HepG2 (cell line): ENCODE measurements at regions not wholly inside any gene's neighbourhood (a gene's known extent, or its start where the extent isn't known, plus 50 kb on each side); places are given as distances from the start of the nearest gene placed in this dataset.

Source experiments
- ATAC-seq: fragments of 200-7000 bp; cut with Tn5 transposase; 3 replicates; pipeline ENCODE4 v1.9.1; 2020; ENCODE audit warnings: mild to moderate bottlenecking, moderate library complexity
- BruUV-seq: library from RNA; stranded (reverse); fragments of 400-500 nt; replicated peaks from 2 replicates; lab custom pipeline; 2021; lab: Mats Ljungman, UMichigan
- CTCF ChIA-PET: fragments of 300-600 bp; formaldehyde crosslinking; extraction: SDS; loops from one replicate; lab custom pipeline; 2021; ENCODE audit warnings: low total read pairs, inconsistent platforms, low intra/inter-chr PET ratio; lab: Yijun Ruan, JAX
- POLR2A ChIA-PET: fragments of 350-600 bp; sonication (Branson Sonifier 250); formaldehyde crosslinking; loops from one replicate; lab custom pipeline; 2020; ENCODE audit warnings: antibody characterized with exemption, inconsistent platforms; lab: Yijun Ruan, JAX
- DNase-seq: peaks from one replicate; pipeline ENCODE4 v3.0.0-alpha.2; 2015; ENCODE audit warnings: low spot score
- FAIRE-seq: peaks from 3 replicates; lab custom pipeline; 2011; peaks lifted over from hg19 to GRCh38; lab: Jason Lieb, UNC
- H2AFZ ChIP-seq: one replicate; pipeline ENCODE4 v1.6.1; 2011; ENCODE audit warnings: low read length, inconsistent platforms
- H3K27ac ChIP-seq: fragments of 300-600 bp; 3 replicates; pipeline ENCODE4 v1.8.0; 2011; ENCODE audit warnings: mixed run types, mild to moderate bottlenecking, mixed read lengths, low read length, inconsistent platforms; ENCODE audit not compliant: insufficient read depth; ENCODE audit errors: extremely low read length
- H3K27me3 ChIP-seq, 2 experiments: fragments of 200-600 bp in 1 of 2; 2 replicates in 1 of 2; 3 replicates in 1 of 2; pipeline versions ENCODE4 v1.6.0 to v1.8.0; 2011; ENCODE audit warnings: low read length in 2 of 2, mild to moderate bottlenecking in 2 of 2, moderate library complexity in 2 of 2, inconsistent platforms in 1 of 2; ENCODE audit not compliant: insufficient read depth in 2 of 2, control insufficient read depth in 1 of 2
- H3K36me3 ChIP-seq, 2 experiments: fragments of 200-600 bp in 1 of 2; replicated peaks in 1 of 2; 2 replicates in 1 of 2; 3 replicates in 1 of 2; pipeline versions ENCODE4 v1.5.1 to v1.8.0; 2011; ENCODE audit warnings: low read length in 2 of 2, inconsistent platforms in 1 of 2; ENCODE audit not compliant: insufficient read depth in 2 of 2, control insufficient read depth in 1 of 2
- H3K4me1 ChIP-seq: 2 replicates; pipeline ENCODE4 v1.5.1; 2012; ENCODE audit warnings: low read length, inconsistent platforms; ENCODE audit not compliant: insufficient read depth
- H3K4me2 ChIP-seq: 2 replicates; pipeline ENCODE4 v1.6.0; 2011; ENCODE audit warnings: low read depth, low read length, inconsistent platforms
- H3K4me3 ChIP-seq, 3 experiments: fragments of 200-600 bp in 1 of 3; sonication (generic), shearing (Covaris generic) in 1 of 3; replicated peaks in 1 of 3; 2 replicates each; pipeline ENCODE4 v1.5.1; 2011 to 2016; ENCODE audit warnings: low read length in 3 of 3, inconsistent platforms in 2 of 3, low read depth in 2 of 3, mild to moderate bottlenecking in 2 of 3, control low read depth in 1 of 3, mixed read lengths in 1 of 3; ENCODE audit not compliant: insufficient read depth in 1 of 3
- H3K79me2 ChIP-seq: one replicate; pipeline ENCODE4 v1.6.1; 2011; ENCODE audit warnings: low read length, inconsistent platforms; ENCODE audit not compliant: insufficient read depth
- H3K9ac ChIP-seq: 2 replicates; pipeline ENCODE4 v1.6.0; 2011; ENCODE audit warnings: mild to moderate bottlenecking, low read depth, low read length, inconsistent platforms; ENCODE audit not compliant: insufficient read depth
- H3K9me3 ChIP-seq: 2 replicates; pipeline ENCODE4 v1.5.1; 2012; ENCODE audit warnings: mild to moderate bottlenecking, low read length
- H4K20me1 ChIP-seq: 2 replicates; pipeline ENCODE4 v1.6.0; 2011; ENCODE audit warnings: inconsistent platforms, mild to moderate bottlenecking, low read length, moderate library complexity; ENCODE audit not compliant: insufficient read depth
- GLI4 ChIP-seq: sonication (generic); formaldehyde crosslinking; IDR thresholded peaks from 2 replicates; pipeline ENCODE4 v1.5.1; 2020; ENCODE audit warnings: missing genetic modification reagents, mild to moderate bottlenecking, moderate library complexity, borderline replicate concordance
- MZF1 ChIP-seq: sonication (generic); formaldehyde crosslinking; IDR thresholded peaks from 2 replicates; pipeline ENCODE4 v1.8.1; 2023; ENCODE audit warnings: mild to moderate bottlenecking, missing genetic modification reagents, borderline replicate concordance
- RNF2 ChIP-seq: fragments of 450-650 bp; conservative IDR thresholded peaks from 2 replicates; pipeline ENCODE4 v1.6.1; 2016; ENCODE audit warnings: low read depth
- SKIL ChIP-seq: sonication (generic); formaldehyde crosslinking; IDR thresholded peaks from 2 replicates; pipeline ENCODE4 v1.8.0; 2022; ENCODE audit warnings: missing genetic modification reagents, mild to moderate bottlenecking, moderate library complexity, borderline replicate concordance
- WGBS: methylation state at CpG from one replicate; pipeline ENCODE4 v1.1.6; 2017; ENCODE audit warnings: low lambda C conversion rate; 5-methylcytosine and 5-hydroxymethylcytosine counted together
- in situ Hi-C: cut with HindIII; loops from 2 replicates; pipeline ENCODE4 v1.10.0; 2017; ENCODE audit warnings: low pct_unique_long_range_greater_than_20kb; ENCODE audit not compliant: extremely low pct_ligation_motif_present
- intact Hi-C: fragments of 100-400 bp; cut with micrococcal nuclease; formaldehyde crosslinking; loops from one replicate; pipeline ENCODE4 v1.10.0; 2022; ENCODE audit not compliant: unreplicated experiment
- TF ChIP-seq, protein P1 (sequence below): sonication (generic); formaldehyde crosslinking; IDR thresholded peaks from 2 replicates; pipeline ENCODE4 v1.5.0; 2020; ENCODE audit warnings: mild to moderate bottlenecking, missing genetic modification reagents, borderline replicate concordance

- ChIA-PET POLR2A (no interaction called here), CTCF (no interaction called here)
- no peak for DNase-seq
- Histone ChIP-seq H3K4me2 (no peak overlapping the region), H3K9ac (no peak overlapping the region), H2AFZ (no peak overlapping the region), H3K9me3 (no peaks in the 10 kb centered on the region), H3K79me2 (no peaks in the 10 kb centered on the region), H4K20me1 (no peaks in the 10 kb centered on the region), H3K27ac (no peak overlapping the region), H3K36me3 (no peaks in the 10 kb centered on the region), H3K4me3 (no peak overlapping the region), H3K27me3 (no peaks in the 10 kb centered on the region), H3K4me1 (no peaks in the 10 kb centered on the region)
- no peak for TF ChIP-seq MZF1 (CRISPR knock-in tag)
- no peak for TF ChIP-seq SKIL (CRISPR knock-in tag)
- no peak for TF ChIP-seq RNF2
- TF ChIP-seq GLI4 (CRISPR knock-in tag) = no peak
- no peak for ATAC-seq
- intact Hi-C loops (no loop called here), in situ Hi-C loops (no loop called here)
- 33% methylated on average over 1 of the region's 1 CpG for WGBS
- BruUV-seq = no TSS peak
- FAIRE-seq = no peak
Measured at GRCh38 chr5:118687100-118687499, 301.2 kb downstream of the DTWD2 start.

DNA sequence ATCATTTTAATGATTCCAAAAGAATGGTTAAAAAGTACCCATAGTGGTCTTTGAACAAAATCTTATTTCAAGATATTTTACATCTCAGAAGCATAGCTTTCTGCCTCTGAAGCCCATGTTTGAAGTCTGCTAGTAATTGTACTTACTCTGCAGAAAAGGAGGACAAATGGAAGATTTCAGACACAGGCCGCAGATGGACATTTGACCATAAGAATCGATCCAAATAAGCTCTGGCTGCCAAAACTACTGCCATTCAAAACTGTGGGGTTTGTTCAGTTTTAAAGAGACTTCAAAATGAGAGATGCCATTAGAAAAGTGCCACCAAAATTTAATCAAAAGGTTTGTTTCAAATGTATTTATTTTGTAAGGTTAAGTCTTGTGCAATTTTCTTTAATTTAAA is 306.7 kb downstream of the DTWD2 start:
- no peaks in the 10 kb centered on the region for H4K20me1 ChIP-seq
- intact Hi-C loops (no loop called here), in situ Hi-C loops (no loop called here)
- no peak overlapping the region for H3K9ac ChIP-seq
- H3K9me3 ChIP-seq = no peaks in the 10 kb centered on the region
- no peak overlapping the region for H3K4me2 ChIP-seq
- ChIA-PET POLR2A (no interaction called here), CTCF (no interaction called here)
- no peaks in the 10 kb centered on the region for H3K36me3 ChIP-seq
- no peak overlapping the region for H3K4me3 ChIP-seq
- ATAC-seq = no peak
- no TSS peak for BruUV-seq
- TF ChIP-seq, protein P1, sequence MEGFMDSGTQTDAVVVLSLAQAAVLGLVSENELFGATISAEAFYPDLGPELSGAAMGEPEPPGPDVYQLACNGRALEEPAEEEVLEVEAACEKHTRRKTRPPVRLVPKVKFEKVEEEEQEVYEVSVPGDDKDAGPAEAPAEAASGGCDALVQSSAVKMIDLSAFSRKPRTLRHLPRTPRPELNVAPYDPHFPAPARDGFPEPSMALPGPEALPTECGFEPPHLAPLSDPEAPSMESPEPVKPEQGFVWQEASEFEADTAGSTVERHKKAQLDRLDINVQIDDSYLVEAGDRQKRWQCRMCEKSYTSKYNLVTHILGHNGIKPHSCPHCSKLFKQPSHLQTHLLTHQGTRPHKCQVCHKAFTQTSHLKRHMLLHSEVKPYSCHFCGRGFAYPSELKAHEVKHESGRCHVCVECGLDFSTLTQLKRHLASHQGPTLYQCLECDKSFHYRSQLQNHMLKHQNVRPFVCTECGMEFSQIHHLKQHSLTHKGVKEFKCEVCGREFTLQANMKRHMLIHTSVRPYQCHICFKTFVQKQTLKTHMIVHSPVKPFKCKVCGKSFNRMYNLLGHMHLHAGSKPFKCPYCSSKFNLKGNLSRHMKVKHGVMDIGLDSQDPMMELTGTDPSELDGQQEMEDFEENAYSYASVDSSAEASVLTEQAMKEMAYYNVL = no peak
- 20% methylated on average over 2 of the region's 2 CpGs for whole genome bisulfite sequencing
- no peaks in the 10 kb centered on the region for H3K79me2 ChIP-seq
- no peak overlapping the region for H3K27ac ChIP-seq
- H3K27me3 ChIP-seq = no peaks in the 10 kb centered on the region
- FAIRE-seq = no peak
- DNase-seq = no peak
- no peak overlapping the region for H2AFZ ChIP-seq
- H3K4me1 ChIP-seq = no peaks in the 10 kb centered on the region
